ENCODE measurements at regions not wholly inside any gene's neighbourhood (a gene's known extent, or its start where the extent isn't known, plus 50 kb on each side); places are given as distances from the start of the nearest gene placed in this dataset.
"Not testable (repeated sequence)": the region's sequence is repeated elsewhere in the genome, so short reads cannot be mapped to it uniquely, and the experiment has no call there.

- not testable (repeated sequence) for TF ChIP-seq HDGF (IDR thresholded peaks at IDR 0.05; ENCODE audit: borderline replicate concordance); TARDBP (IDR thresholded peaks at IDR 0.05); FOXM1 (IDR thresholded peaks at IDR 0.05; ENCODE audit: borderline replicate concordance); ZNF384 (IDR thresholded peaks at IDR 0.05); FOXK2 (IDR thresholded peaks at IDR 0.05); SUZ12 (IDR thresholded peaks at IDR 0.05); SP1 (IDR thresholded peaks at IDR 0.05); L3MBTL2 (conservative IDR thresholded peaks at IDR 0.05); ARNT (IDR thresholded peaks at IDR 0.05); BHLHE40 (IDR thresholded peaks at IDR 0.05; ENCODE audit: borderline replicate concordance)
- TF ChIP-seq, protein P1, sequence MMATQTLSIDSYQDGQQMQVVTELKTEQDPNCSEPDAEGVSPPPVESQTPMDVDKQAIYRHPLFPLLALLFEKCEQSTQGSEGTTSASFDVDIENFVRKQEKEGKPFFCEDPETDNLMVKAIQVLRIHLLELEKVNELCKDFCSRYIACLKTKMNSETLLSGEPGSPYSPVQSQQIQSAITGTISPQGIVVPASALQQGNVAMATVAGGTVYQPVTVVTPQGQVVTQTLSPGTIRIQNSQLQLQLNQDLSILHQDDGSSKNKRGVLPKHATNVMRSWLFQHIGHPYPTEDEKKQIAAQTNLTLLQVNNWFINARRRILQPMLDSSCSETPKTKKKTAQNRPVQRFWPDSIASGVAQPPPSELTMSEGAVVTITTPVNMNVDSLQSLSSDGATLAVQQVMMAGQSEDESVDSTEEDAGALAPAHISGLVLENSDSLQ (IDR thresholded peaks at IDR 0.05), result not testable (repeated sequence)
Observed at GRCh38 chr7:156006876-156007275, 194.6 kb upstream of the SHH start.
